ENCODE measurements at regions not wholly inside any gene's neighbourhood (a gene's known extent, or its start where the extent isn't known, plus 50 kb on each side); places are given as distances from the start of the nearest gene placed in this dataset.

GRCh38 chr18:29823671-29824070, 1218.9 kb downstream of the DSC3 start:
- H3K9me3 ChIP-seq: no peaks in the 10 kb centered on the region
- WGBS, 2 donors (ENCODE audit: low coverage in 1 of 2): 86 to 88% methylated on average over 1 of the region's 1 CpG
- no peak for TF ChIP-seq POLR2A (IDR thresholded peaks at IDR 0.05)
- TF ChIP-seq EP300 (IDR thresholded peaks at IDR 0.05): no peak
- no peak for TF ChIP-seq POLR2AphosphoS5 (IDR thresholded peaks at IDR 0.05)
- no peak for TF ChIP-seq CTCF (IDR thresholded peaks at IDR 0.05)
- no peak for ATAC-seq
- no peaks in the 10 kb centered on the region for H3K27me3 ChIP-seq
- no peak overlapping the region for H3K27ac ChIP-seq
- no peak overlapping the region for H3K4me3 ChIP-seq
- H3K36me3 ChIP-seq: no peaks in the 10 kb centered on the region
- no peaks in the 10 kb centered on the region for H3K4me1 ChIP-seq

- Histone ChIP-seq H3K4me1 (no peaks in the 10 kb centered on the region), H3K36me3 (no peaks in the 10 kb centered on the region), H3K27me3 (no peaks in the 10 kb centered on the region), H3K27ac (no peak overlapping the region), H3K9me3 (no peaks in the 10 kb centered on the region), H3K4me3 (no peak overlapping the region)
- 67 to 89% methylated on average over 1 of the region's 1 CpG for WGBS, 2 donors (ENCODE audit: low coverage in 1 of 2)
- no peak for TF ChIP-seq EP300 (IDR thresholded peaks at IDR 0.05)
- TF ChIP-seq POLR2AphosphoS5 (IDR thresholded peaks at IDR 0.05): no peak
- no peak for TF ChIP-seq CTCF (IDR thresholded peaks at IDR 0.05)
- TF ChIP-seq POLR2A (IDR thresholded peaks at IDR 0.05): no peak
- no peak for ATAC-seq
These were observed 1221.0 kb downstream of the DSC3 start for GRCh38 chr18:29821544-29821943.

- Histone ChIP-seq H3K9me3 (no peaks in the 10 kb centered on the region), H3K27me3 (no peaks in the 10 kb centered on the region), H3K27ac (no peak overlapping the region), H3K4me3 (no peak overlapping the region), H3K4me1 (no peaks in the 10 kb centered on the region), H3K36me3 (no peaks in the 10 kb centered on the region)
- no peak for TF ChIP-seq EP300 (IDR thresholded peaks at IDR 0.05)
- TF ChIP-seq CTCF (IDR thresholded peaks at IDR 0.05): no peak
- TF ChIP-seq POLR2A (IDR thresholded peaks at IDR 0.05): no peak
- TF ChIP-seq POLR2AphosphoS5 (IDR thresholded peaks at IDR 0.05): no peak
- no peak for ATAC-seq
- WGBS, 2 donors (ENCODE audit: low coverage in 1 of 2): no CpG with 5 or more reads among the region's 4 CpGs
These were observed 1231.0 kb downstream of the DSC3 start for GRCh38 chr18:29811519-29811918.

GRCh38 chr18:29780816-29781215, 1261.7 kb downstream of the DSC3 start:
- 86% methylated on average over 1 of the region's 1 CpG; no CpG with 5 or more reads in 1 of the 2 donors for WGBS, 2 donors (ENCODE audit: low coverage in 1 of 2)
- no peaks in the 10 kb centered on the region for H3K4me1 ChIP-seq
- no peaks in the 10 kb centered on the region for H3K36me3 ChIP-seq
- no peaks in the 10 kb centered on the region for H3K9me3 ChIP-seq
- no peak for ATAC-seq
- H3K27me3 ChIP-seq: no peaks in the 10 kb centered on the region
- TF ChIP-seq EP300 (IDR thresholded peaks at IDR 0.05) (no peak), POLR2A (IDR thresholded peaks at IDR 0.05) (no peak), CTCF (IDR thresholded peaks at IDR 0.05) (no peak), POLR2AphosphoS5 (IDR thresholded peaks at IDR 0.05) (no peak)
- no peak overlapping the region for H3K27ac ChIP-seq
- H3K4me3 ChIP-seq: no peak overlapping the region

- no peaks in the 10 kb centered on the region for H3K9me3 ChIP-seq
- no peaks in the 10 kb centered on the region for H3K27me3 ChIP-seq
- H3K27ac ChIP-seq: no peak overlapping the region
- no peak for ATAC-seq
- no peaks in the 10 kb centered on the region for H3K4me1 ChIP-seq
- no peak for TF ChIP-seq EP300 (IDR thresholded peaks at IDR 0.05)
- no peak overlapping the region for H3K4me3 ChIP-seq
- H3K36me3 ChIP-seq: no peaks in the 10 kb centered on the region
- 67 to 96% methylated on average over 1 of the region's 1 CpG for WGBS, 2 donors (ENCODE audit: low coverage in 1 of 2)
These were observed 1263.4 kb downstream of the DSC3 start for GRCh38 chr18:29779096-29779495.
